Left ventricle myocardium inferior (tissue), 1 donor: ENCODE measurements at regions not wholly inside any gene's neighbourhood (a gene's known extent, or its start where the extent isn't known, plus 50 kb on each side); places are given as distances from the start of the nearest gene placed in this dataset.

Source experiments
- DNase-seq: peaks from one replicate; pipeline ENCODE4 v3.0.0-alpha.2; 2020
- H3K27ac ChIP-seq: fragments of 200-600 bp; replicated peaks from 2 replicates; pipeline ENCODE4 v1.8.0; 2021
- H3K27me3 ChIP-seq: fragments of 200-600 bp; 2 replicates; pipeline ENCODE4 v1.8.0; 2021; ENCODE audit warnings: low read depth
- H3K36me3 ChIP-seq: fragments of 200-600 bp; 2 replicates; pipeline ENCODE4 v1.8.0; 2021
- H3K4me1 ChIP-seq: fragments of 200-600 bp; 2 replicates; pipeline ENCODE4 v1.8.0; 2021
- H3K4me3 ChIP-seq: fragments of 200-600 bp; 2 replicates; pipeline ENCODE4 v1.8.0; 2021; ENCODE audit warnings: mild to moderate bottlenecking, moderate library complexity
- H3K9me3 ChIP-seq: fragments of 200-600 bp; replicated peaks from 2 replicates; pipeline ENCODE4 v1.8.0; 2021
- intact Hi-C: fragments of 100-400 bp; cut with micrococcal nuclease; formaldehyde crosslinking; loops from one replicate; pipeline ENCODE4 v1.11.0; 2022
- TF ChIP-seq, protein P1 (sequence below): fragments of 200-600 bp; IDR thresholded peaks from 2 replicates; pipeline ENCODE4 v1.8.0; 2021; ENCODE audit warnings: antibody characterized with exemption, mild to moderate bottlenecking, borderline replicate concordance
- donor health status: DM: no; HTN: yes; CAD: no; lungs with severe emphysema.

DNA sequence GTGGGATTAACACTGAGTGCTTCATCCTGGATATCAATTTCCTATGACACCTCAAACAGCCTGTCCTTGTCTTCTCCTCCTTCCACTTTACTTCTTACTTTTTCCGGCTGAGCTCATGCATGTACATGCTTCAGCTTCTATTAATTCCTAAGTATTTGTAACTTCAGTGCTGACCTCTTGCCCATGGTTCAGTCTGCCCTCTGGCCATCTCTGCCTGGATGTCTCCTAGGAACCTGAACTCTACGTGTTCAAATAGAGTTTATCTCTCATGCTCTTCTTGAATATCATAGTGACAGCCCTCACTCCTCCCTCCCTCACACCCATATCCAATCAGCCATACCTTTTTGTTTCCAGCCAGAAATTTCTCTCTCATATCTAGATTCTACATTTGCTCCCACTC is 141.6 kb downstream of the ATP23 start:
- no peak overlapping the region for H3K27ac ChIP-seq
- H3K36me3 ChIP-seq = no peaks in the 10 kb centered on the region
- no peaks in the 10 kb centered on the region for H3K27me3 ChIP-seq
- no peaks in the 10 kb centered on the region for H3K9me3 ChIP-seq
- DNase-seq = no peak
- TF ChIP-seq, protein P1, sequence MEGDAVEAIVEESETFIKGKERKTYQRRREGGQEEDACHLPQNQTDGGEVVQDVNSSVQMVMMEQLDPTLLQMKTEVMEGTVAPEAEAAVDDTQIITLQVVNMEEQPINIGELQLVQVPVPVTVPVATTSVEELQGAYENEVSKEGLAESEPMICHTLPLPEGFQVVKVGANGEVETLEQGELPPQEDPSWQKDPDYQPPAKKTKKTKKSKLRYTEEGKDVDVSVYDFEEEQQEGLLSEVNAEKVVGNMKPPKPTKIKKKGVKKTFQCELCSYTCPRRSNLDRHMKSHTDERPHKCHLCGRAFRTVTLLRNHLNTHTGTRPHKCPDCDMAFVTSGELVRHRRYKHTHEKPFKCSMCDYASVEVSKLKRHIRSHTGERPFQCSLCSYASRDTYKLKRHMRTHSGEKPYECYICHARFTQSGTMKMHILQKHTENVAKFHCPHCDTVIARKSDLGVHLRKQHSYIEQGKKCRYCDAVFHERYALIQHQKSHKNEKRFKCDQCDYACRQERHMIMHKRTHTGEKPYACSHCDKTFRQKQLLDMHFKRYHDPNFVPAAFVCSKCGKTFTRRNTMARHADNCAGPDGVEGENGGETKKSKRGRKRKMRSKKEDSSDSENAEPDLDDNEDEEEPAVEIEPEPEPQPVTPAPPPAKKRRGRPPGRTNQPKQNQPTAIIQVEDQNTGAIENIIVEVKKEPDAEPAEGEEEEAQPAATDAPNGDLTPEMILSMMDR = no peak
- no peak overlapping the region for H3K4me3 ChIP-seq
- intact Hi-C loops = no loop called here
- peaks cover 13% of the 10 kb centered on the region for H3K4me1 ChIP-seq

DNA sequence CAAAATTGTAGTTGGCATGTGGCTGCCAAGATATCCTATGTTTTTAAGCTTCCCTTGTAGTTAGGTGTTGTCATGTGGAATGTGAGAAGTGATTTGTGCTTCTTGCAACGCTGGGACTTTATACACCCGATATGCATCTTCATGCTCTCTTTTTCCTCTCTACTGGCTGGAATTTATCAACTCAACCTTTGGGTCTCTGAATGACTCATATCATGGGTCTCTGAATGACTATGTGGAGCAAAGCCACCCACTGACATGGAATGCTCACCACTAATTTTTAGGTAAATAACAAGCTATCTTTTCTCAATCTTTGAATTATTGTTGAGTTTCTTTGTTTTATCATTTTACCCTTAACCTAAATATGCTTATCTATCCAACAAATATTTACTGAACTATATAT is 144.6 kb downstream of the ATP23 start:
- no peak overlapping the region for H3K27ac ChIP-seq
- DNase-seq = no peak
- H3K4me3 ChIP-seq = no peak overlapping the region
- TF ChIP-seq, protein P1 = no peak
- no peaks in the 10 kb centered on the region for H3K36me3 ChIP-seq
- intact Hi-C loops = no loop called here
- no peaks in the 10 kb centered on the region for H3K27me3 ChIP-seq
- H3K9me3 ChIP-seq = no peaks in the 10 kb centered on the region
- H3K4me1 ChIP-seq = peaks cover 14% of the 10 kb centered on the region

GRCh38 chr12:58086930-58087329 is 145.6 kb downstream of the ATP23 start:
- peak overlapping the region; percentile 40 for H3K27ac ChIP-seq
- H3K4me3 ChIP-seq = no peak overlapping the region
- no peaks in the 10 kb centered on the region for H3K9me3 ChIP-seq
- TF ChIP-seq, protein P1 = no peak
- DNase-seq = no peak
- no peaks in the 10 kb centered on the region for H3K27me3 ChIP-seq
- intact Hi-C loops = no loop called here
- H3K4me1 ChIP-seq = peaks cover 22% of the 10 kb centered on the region
- H3K36me3 ChIP-seq = no peaks in the 10 kb centered on the region

- intact Hi-C loops = no loop called here
These were observed 146.2 kb downstream of the ATP23 start for GRCh38 chr12:58087423-58088127.

GRCh38 chr12:58089588-58089987 is 148.2 kb downstream of the ATP23 start:
- Histone ChIP-seq H3K27me3 (no peaks in the 10 kb centered on the region), H3K4me3 (no peak overlapping the region), H3K9me3 (no peaks in the 10 kb centered on the region), H3K27ac (no peak overlapping the region), H3K36me3 (no peaks in the 10 kb centered on the region), H3K4me1 (peaks cover 30% of the 10 kb centered on the region)
- intact Hi-C loops = no loop called here
- TF ChIP-seq, protein P1 = no peak
- DNase-seq = no peak

More at GRCh38 chr12:58087423-58088127, 146.2 kb downstream of the ATP23 start:
- Histone ChIP-seq H3K4me1 (peaks cover 27% of the 10 kb centered on the region), H3K4me3 (no peak overlapping the region), H3K9me3 (no peaks in the 10 kb centered on the region), H3K36me3 (no peaks in the 10 kb centered on the region), H3K27me3 (no peaks in the 10 kb centered on the region), H3K27ac (peak overlapping the region; percentile 40)
- no peak for DNase-seq
- TF ChIP-seq, protein P1 = no peak
